ENCODE measurements at regions not wholly inside any gene's neighbourhood (a gene's known extent, or its start where the extent isn't known, plus 50 kb on each side); places are given as distances from the start of the nearest gene placed in this dataset.

- intact Hi-C loops (cut with DNase I) = no loop called here
- no peaks in the 10 kb centered on the region for H3K9me3 ChIP-seq
- H3K4me3 ChIP-seq = no peak overlapping the region
- no peak for TF ChIP-seq POLR2A (IDR thresholded peaks at IDR 0.05)
- no peak for TF ChIP-seq EP300 (IDR thresholded peaks at IDR 0.05)
- no peak for TF ChIP-seq CTCF (IDR thresholded peaks at IDR 0.05)
- H3K27ac ChIP-seq = no peak overlapping the region
- 90 to 94% (median 92%) methylated on average over 19 of the region's 19 CpGs for WGBS, 3 donors
- H3K27me3 ChIP-seq = no peaks in the 10 kb centered on the region
- H3K4me1 ChIP-seq (ENCODE audit: insufficient read depth) = no peaks in the 10 kb centered on the region
- no peak for DNase-seq
- H3K36me3 ChIP-seq = no peaks in the 10 kb centered on the region
Measured at GRCh38 chr7:156046031-156046560, 233.8 kb upstream of the SHH start.

- no peak overlapping the region for H3K27ac ChIP-seq
- no peaks in the 10 kb centered on the region for H3K9me3 ChIP-seq
- no peaks in the 10 kb centered on the region for H3K4me1 ChIP-seq (ENCODE audit: insufficient read depth)
- H3K27me3 ChIP-seq = no peaks in the 10 kb centered on the region
- no peak for TF ChIP-seq POLR2A (IDR thresholded peaks at IDR 0.05)
- TF ChIP-seq CTCF (IDR thresholded peaks at IDR 0.05) = no peak
- no peak for TF ChIP-seq EP300 (IDR thresholded peaks at IDR 0.05)
- H3K36me3 ChIP-seq = no peaks in the 10 kb centered on the region
- 74 to 82% (median 81%) methylated on average over 26 of the region's 26 CpGs for WGBS, 3 donors
- DNase-seq = no peak
- H3K4me3 ChIP-seq = no peak overlapping the region
- intact Hi-C loops (cut with DNase I) = no loop called here
Measured at GRCh38 chr7:156043416-156044178, 231.3 kb upstream of the SHH start.

- WGBS, 3 donors = 73 to 80% (median 75%) methylated on average over 13 to 15 of the region's 15 CpGs
Measured at GRCh38 chr7:156041398-156041797, 229.1 kb upstream of the SHH start.

GRCh38 chr7:156039971-156040677, 227.9 kb upstream of the SHH start:
- no peak overlapping the region for H3K4me3 ChIP-seq
- WGBS, 3 donors = 79 to 87% (median 87%) methylated on average over 32 of the region's 32 CpGs
- H3K36me3 ChIP-seq = no peaks in the 10 kb centered on the region
- no peak overlapping the region for H3K27ac ChIP-seq
- intact Hi-C loops (cut with DNase I) = no loop called here
- TF ChIP-seq CTCF (IDR thresholded peaks at IDR 0.05) (no peak), EP300 (IDR thresholded peaks at IDR 0.05) (no peak), POLR2A (IDR thresholded peaks at IDR 0.05) (no peak)
- DNase-seq = no peak
- H3K9me3 ChIP-seq = no peaks in the 10 kb centered on the region
- H3K27me3 ChIP-seq = no peaks in the 10 kb centered on the region
- no peaks in the 10 kb centered on the region for H3K4me1 ChIP-seq (ENCODE audit: insufficient read depth)

More at GRCh38 chr7:156041398-156041797, 229.1 kb upstream of the SHH start:
- H3K36me3 ChIP-seq = no peaks in the 10 kb centered on the region
- H3K4me3 ChIP-seq = no peak overlapping the region
- no peak overlapping the region for H3K27ac ChIP-seq
- TF ChIP-seq POLR2A (IDR thresholded peaks at IDR 0.05) (no peak), CTCF (IDR thresholded peaks at IDR 0.05) (no peak), EP300 (IDR thresholded peaks at IDR 0.05) (no peak)
- H3K27me3 ChIP-seq = no peaks in the 10 kb centered on the region
- intact Hi-C loops (cut with DNase I) = no loop called here
- no peaks in the 10 kb centered on the region for H3K4me1 ChIP-seq (ENCODE audit: insufficient read depth)
- H3K9me3 ChIP-seq = no peaks in the 10 kb centered on the region
- DNase-seq = no peak

All from ovary (tissue), 7 donors.